NCI-H1417 (cell line): ENCODE measurements at regions not wholly inside any gene's neighbourhood (a gene's known extent, or its start where the extent isn't known, plus 50 kb on each side); places are given as distances from the start of the nearest gene placed in this dataset.

Source experiments
- DNase-seq, 3 experiments: peaks; one replicate each; lab custom pipeline; 2025; lab: John Stamatoyannopoulos, UW

DNA sequence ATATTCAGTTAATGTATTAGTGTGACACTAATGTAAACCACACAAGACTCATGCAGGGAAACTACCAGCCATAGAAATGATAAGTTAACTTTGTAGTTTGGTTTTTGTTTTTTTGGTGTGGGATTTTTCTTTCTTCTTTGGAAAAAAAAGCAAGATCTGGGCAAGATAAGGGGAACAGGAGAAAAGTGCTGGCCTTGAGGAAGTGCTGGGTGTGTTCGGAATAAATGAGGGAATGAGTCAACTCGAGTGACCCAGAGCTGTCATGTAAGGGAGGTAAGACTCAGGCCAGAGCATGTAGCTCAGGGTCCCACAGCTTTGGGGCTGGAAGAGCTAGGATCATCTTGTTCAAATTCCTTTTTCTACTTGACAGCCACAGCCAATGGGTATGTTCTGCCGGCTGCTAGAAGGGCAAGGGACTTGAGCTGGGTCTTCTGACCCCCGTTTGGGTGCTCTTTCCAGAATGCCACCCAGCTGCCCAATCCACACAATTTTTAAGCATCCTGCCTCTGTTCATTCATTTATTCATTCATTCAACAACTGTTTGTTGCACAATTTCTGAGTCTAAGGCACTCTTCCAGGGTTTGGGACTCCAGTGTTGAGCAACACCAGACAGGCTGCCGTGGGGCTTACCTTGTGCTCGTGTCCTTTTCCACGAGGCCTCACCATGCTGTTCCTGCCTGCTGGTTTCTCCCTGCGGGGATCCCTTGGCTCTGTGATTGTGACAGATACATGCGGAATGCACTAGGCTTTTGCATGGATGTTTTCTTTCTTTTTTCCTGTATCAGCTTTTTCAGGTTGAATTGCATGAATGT lies 54.5 kb downstream of the CLDN34 start:
- no peak for DNase-seq

DNA sequence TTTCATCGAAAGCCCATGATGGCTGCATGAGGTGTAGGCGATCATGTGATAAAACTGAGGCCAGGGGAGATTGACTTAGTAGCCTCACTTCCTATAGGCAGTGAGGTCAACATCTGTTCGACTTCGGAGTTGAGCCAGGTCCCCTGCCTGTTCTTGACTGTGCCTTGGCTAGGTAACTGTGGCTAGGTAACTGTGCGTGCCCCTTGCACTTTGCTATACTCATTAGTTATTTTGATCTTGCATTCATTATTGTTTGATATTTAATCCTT lies 55.0 kb downstream of the CLDN34 start:
- no peak for DNase-seq

DNA sequence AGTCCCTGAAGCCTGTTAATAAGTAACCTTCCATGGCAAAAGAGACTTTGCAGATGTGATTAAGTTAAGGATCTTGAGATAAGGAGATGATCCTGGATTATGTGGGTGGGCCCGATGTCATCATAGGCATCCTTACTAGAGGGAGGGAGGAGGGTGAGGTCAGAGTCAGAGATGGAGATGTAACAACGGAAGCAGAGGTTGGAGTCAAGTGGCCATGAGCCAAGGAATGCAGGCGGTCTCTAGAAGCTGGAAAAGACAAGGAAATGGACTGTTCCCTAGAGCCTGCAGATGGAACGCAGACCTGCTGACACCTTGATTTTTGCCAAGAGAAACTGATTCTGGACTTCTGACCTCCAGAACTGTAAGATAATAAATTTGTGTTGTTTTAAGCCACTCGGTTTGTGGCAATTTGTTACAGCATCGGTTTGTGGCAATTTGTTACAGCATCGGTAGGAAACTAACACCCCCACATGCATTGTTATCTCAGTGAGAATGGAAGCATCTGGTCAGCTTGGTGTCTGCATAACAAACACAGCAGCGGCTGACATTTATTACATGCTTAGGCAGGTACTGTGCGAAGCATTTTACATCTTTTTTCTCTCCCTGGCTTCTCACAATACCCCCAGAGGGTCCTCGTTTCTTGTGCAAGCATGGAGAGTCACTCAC lies 55.6 kb downstream of the CLDN34 start:
- no peak for DNase-seq

DNA sequence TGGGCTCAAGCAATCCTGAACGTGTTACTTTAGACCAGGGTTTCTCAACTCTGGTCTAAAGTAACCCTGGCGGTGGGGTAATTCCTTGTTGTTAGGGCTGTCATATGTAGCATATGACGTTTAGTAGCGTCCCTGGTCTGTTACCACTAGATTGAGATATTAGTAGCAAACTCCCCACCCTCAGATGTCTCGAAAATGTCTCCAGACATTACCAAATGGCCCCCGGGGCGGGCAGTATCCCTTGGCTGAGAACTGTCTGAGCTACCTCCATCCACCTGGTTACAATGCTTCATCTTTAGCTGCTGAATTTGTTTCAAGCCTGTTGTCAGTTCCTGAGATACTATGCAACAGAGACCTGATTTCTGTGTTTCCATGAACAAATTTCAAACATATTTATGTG lies 56.7 kb downstream of the CLDN34 start:
- DNase-seq = no peak

DNA sequence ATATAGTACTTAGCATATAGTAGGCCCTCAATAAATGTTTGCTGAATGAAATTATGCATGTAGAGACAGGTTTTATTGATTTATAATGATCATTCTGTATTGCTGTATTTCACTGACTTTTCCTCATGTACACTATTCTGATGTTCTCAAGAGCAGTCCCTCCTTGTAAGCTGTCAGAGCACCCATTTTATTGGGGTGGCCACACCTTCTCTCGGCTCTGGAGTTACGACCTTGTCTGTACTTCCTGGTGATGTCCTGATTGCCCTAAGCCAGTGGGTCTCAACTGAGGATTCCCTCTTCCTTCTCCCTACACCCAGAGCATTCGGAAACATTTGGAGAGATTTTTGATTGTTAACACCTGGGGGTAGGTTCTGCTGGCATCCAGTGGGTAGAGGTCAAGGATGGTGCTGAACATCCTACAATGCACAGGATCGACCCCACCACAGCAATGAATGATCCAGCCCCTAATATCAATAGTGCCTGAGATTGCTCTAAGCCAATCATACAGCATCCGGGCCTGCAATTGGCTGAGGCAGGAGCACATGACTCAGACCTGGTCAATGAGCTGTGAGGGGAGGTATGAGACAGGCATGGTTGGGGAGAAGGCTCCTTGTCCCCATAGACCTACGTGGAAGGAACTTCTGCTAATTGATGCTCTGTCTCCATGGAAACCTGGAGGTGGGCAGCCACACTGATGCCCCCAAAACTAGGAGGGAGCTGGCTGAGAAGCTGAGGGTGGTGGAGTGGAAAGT lies 58.8 kb downstream of the CLDN34 start:
- no peak for DNase-seq

DNA sequence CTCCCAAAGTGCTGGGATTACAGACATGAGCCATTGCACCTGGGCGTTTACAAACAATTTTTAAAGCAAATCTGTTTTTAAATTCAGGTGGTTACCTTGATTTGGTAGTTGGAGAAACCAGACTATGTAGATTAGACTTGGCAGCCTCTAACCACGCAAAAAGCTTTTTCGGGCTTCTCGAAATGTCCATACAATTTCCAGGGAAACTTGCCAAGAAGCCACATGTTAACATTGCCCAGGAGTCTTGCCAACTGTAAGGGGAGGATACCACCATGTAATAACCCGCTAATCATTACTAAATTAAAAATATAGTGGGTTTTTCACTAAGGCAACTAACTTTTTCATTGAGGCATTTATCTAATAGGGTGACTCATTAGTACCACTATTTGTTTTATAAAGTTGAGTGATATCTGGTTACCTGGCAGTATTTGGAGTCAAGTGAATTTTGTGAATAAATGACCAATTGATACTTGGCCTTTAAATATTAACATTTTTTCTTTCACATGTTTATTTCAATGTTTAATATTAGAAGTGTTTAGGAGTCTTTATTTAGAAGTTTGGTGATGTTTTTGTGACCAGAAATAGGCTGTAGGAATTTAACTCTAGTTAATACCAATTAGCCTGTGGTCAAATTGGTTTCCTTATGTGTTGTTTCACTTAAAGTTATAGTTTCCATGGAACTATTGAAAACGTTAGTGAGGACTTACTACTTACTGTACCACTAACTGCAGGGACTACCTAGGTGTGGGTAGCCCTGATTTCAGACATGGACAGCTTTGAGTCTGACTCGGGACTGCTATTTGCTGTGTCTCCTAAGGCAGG lies 61.3 kb downstream of the CLDN34 start:
- DNase-seq = no peak

DNA sequence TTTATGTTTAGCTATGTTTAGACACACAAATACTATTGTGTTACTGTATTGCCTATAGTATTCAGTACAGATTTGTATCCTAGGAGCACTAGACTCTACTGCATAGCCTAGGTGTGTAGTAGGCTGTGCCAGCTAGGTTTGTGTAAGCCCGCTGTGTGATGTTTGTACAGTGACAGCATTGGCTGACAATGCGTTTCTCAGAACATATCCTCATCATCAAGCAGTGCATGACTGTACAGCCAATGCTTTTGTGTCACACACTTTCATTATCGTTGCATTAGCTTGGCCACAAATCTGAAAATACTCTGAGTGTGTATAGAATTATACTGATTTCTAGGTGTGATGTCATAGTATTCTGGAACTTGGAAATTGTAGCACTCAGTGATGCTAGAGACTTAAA lies 63.4 kb downstream of the CLDN34 start:
- DNase-seq = no peak

DNA sequence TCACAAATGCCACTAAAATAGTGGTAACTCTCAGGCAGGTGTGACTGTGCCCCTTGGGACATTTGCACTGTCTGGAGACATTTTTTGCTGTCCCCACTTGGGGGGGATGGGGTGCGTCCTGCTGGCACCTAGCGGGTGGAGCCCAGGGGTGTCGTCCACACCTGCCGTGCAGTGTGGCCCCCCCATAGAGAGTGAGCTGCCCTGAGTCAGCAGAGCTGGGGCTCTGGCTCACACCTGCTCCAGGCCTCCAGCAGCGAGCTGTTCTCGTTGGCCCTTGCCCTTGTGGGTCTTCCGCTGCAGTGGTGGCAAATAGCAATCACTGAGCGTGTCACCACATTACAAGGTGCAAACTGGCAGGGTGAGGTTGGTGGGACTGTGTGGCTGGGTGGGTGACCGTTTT lies 64.6 kb downstream of the CLDN34 start:
- DNase-seq = peak in 2 of 3 experiments; percentile 54 to 67

DNA sequence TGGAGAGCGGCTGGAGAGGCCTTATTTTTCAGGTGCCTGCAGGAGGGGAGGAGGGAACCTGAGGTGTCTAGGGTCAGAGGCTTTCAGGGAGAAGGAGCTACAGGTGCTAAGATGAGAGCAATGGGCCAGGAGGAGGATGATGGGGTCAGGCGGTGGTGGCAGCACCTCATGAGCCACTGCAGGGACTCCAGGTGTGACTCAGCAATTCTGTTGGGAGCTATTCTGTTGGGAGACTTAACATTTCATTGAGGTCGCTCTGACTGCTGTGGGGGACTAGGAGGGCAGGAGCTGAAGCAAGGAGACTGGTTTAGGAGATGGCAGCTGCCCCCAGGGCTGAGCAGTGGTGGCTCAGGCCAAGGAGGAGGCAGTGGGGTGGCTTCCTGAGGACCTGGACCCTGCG lies 65.0 kb downstream of the CLDN34 start:
- peak in 1 of 3 experiments; percentile 55 for DNase-seq

DNA sequence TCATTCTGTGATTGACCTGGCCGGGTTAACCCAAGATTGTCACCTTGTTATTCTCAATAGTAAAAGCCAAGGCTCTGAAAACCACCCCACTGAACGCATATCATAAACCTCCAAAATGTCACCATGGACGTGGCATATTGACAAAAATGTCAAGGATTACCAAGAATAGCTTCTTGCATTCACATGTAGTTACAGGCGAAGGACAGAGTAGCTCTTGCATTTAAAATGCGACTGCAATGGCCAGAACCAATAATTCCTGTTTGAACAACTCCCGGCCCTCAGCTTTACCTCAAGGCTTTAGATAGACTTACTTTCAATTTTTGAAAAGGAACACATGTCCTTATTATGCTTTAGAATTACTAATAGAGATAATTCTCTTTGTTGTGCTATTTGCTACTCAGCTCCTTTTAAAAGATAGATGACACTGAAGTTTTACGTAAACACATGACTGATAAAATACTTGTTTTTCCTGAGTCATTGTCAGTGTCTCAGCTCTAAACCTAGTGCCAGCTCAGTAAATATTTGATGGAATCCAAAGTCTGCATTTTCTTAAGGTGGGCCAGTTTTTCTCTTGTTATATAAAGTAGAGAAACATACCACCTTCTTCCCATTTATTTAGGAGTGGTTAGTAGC lies 66.3 kb downstream of the CLDN34 start:
- DNase-seq = no peak

DNA sequence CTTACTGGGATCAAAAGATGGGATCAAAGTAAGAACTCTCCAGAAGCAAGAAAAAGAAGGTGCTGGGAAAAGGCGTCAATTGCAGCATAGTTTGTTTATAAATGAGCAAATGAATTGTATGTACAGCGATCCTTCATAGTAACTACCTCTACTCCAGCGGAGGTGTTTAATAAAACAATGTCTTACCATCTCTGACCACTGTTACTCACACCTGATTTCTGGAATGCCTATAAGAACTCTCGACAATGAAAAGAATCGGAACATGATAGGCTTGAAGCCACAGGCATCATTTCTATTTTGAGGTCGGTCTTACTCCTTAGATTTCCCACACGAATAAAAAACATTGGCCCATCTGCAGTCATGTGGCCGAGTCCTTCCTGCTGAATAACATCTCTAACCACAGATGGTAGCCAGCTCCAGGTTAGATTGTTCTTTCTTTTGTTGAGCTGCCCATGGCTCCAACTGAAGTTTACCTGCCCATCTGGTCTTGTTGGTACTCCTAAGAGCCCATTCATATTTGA lies 67.6 kb downstream of the CLDN34 start:
- no peak for DNase-seq

DNA sequence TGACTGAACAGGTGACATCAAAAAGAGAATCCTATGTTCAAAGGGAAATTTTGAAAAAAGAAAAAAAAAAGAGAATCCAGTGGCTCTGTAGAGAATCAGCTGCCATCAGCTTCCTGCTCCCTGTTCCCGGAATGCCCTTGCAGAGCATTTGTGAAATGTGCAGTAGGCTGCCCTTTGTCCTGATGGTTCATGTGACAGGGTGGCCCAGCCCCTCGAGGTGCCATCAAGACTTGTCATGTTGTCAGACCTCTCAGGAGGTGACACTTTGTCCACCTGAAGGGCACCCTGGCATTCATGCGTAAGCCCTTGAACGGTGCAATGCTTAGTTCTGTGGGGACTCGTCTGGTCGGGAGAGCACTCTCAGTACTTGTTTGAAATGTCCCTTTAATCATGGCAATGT lies 71.4 kb downstream of the CLDN34 start:
- DNase-seq = no peak

DNA sequence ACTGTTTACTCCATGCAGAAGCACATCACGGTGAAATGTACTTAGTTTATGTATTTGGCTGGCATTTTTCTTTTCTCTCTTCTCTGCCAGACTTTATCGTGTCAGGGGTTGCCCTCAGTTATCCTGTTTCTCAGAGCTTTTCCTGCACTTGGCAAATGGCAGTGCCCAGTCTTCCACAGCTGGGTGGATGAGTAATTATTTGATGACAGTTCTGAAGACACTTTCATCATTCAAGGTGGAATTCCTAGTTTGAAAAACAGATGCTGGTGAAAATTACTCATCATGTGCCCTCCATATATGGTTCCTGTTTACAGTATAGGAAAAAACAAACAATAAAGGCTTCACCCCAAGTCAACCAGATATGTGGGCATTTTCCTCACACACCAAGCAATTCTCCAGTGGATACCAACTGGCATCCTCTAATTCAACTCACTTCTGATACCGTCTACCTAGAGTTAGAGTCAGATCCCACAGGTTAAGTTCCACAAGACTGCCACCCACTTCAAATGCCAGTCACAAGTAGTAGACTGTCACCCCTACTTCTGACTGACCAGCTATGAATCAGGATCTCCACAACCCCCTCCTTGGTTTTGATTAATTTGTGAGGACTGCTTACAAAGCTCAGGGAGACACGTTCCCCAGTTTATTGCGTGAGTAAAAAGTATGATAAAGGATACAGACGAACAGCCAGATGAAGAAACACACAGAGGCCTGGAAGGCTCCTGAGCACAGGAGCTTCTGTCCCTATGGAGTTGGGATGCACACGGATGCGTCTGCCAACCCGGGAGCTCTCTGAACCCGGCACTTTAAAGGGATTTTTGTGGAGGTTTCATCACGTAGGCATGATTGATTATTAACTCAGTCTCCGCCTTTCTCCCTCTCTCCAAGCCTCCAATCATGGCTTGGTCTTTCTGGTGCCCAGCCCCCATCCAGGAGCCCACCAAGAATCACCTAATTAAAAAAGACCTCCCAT lies 72.9 kb downstream of the CLDN34 start:
- no peak for DNase-seq

DNA sequence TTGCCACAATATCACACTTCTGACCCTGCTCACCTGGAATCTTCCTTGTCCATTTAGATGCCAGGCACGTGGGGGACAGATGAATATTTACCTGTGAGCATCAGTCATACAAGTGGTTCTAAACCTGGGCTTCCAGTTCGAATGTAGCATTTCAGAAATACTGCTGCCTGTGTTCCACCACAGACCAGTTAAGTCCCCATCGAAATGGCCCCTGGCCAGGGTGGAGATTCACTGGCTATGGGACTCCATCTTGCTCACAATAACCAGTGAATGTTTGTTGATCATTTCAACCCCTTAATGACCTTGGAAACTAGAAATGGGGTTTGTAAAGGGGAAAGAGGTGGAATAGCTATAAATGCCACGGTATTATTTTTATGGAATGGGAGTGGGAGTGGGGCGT lies 73.8 kb downstream of the CLDN34 start:
- no peak for DNase-seq

DNA sequence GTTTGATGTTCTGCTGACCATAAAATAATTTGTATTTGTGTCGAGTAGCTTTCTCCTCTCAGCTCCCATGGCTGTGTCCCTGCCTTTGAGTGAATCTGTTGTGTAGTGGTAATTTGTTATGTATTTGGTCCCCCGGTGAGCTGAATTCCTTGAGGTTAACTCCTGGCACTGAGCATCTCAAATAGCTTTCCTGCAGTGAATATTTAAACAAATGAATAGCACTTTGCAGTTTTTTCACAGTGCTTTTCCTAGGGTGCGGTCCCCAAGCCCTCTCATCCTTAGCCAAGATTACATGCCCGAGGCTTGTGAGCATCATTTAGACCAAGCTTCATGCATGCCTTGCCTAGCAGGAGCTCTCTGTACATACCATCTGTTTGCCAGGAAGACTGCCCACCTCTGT lies 74.2 kb downstream of the CLDN34 start:
- no peak for DNase-seq

DNA sequence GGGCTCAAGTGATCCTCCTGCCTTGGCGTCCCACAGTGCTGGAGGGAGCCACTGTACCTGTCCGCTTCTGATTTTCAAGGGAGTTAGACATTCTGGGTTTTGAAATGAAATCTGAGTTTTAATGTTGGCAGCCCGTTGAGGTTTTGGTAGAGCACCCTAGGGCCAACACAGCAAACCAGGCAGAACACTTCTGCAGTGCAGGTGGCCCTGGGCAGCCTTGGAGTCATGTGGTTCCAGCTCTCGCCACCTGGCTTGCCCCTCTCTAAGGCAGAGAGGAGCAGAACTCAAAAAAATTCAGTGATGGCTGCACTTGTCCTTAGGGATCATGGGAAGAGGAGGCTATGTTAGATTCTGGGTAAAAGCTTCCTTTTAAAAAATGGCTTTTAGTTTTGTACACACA lies 74.9 kb downstream of the CLDN34 start:
- DNase-seq = no peak

DNA sequence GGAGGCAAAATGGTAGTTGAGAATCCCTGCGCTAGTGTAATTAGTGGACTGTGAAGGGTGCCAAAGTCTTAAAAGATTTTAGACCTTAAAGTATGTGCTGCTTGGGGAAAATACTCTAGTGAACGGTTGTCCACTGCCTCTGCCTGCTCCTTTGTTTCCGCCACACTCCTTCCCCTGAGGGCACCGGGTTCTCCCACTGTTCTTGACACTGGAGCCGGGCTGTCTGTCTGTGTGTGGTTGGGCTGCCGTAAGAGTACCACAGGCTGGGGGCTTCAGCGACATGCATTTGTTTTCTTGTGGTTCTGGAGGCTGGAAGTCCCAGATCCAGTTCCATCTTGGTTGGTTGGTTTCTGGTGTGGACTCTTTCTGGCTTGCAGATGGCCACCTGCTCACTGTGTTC lies 76.2 kb downstream of the CLDN34 start:
- DNase-seq = no peak

DNA sequence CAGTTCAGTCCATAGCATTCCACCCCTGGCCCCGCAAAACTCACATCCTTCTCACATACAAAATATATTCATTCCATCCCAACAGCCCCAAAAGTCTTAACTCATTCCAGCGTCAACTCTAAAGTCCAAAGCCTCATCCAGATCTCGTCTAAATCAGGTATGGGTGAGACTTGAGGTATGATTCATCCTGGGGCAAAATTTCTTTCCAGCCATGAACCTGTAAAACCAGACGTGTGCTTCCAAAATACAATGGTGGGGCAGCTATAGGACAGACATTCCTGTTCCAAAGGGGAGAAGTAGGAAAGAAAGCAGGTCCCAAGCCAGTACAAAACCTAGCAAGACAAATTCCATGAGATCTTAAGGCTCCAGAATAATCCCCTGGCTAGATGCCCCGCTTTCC lies 76.9 kb downstream of the CLDN34 start:
- no peak for DNase-seq

DNA sequence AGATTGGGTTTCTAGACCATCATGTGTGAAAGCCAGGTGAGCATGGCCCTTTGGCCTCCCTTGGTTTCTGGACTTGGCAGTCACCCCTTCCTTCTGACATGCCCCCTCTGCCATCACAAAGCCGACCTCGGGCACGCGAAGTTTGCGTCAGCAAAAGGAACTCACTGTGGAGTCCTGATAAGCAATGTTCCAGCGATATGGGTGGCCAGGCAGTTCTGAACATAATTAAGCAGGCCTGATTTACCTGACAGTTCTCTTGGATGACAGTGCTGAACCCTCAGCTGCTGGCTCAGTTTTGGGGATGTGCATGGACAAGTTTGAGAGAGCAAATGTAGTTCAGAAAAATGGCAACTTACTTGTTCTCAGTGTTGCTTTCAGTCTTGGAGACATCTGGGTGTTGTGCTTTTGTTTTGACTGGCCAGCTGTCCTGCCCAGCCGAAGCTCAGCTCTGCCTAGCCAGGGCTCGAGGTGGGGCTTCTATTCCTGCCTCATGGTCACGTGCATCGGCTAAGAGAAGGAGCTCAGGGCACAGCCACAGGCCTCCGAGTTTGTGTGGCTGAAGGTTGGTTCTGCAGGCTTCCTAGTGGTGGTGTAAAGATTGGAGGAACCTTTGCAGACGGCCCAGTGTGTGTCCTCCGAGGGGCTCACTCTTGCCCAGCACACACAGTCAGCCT lies 78.3 kb downstream of the CLDN34 start:
- no peak for DNase-seq

DNA sequence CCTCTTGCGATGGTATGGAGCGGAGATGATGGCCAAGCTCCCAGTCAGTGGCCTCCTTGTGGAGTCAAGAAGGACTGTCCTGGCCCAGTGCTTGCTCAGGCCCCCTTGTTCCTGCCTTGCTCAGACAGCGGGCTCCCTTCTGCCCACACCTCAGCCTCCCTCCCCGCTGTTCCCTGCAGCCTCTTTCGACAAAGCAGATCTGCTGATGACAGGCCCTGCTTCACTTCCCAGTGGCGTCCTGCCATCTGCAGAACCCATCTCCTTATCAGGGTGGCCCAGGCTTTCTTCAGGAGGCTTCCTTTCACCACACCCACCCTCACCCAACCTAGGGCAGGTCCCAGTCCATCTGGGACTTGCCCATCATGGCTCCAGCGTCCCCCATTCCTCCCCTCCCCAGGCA lies 80.0 kb downstream of the CLDN34 start:
- DNase-seq = no peak
